ENCODE measurements at regions not wholly inside any gene's neighbourhood (a gene's known extent, or its start where the extent isn't known, plus 50 kb on each side); places are given as distances from the start of the nearest gene placed in this dataset.

DNA sequence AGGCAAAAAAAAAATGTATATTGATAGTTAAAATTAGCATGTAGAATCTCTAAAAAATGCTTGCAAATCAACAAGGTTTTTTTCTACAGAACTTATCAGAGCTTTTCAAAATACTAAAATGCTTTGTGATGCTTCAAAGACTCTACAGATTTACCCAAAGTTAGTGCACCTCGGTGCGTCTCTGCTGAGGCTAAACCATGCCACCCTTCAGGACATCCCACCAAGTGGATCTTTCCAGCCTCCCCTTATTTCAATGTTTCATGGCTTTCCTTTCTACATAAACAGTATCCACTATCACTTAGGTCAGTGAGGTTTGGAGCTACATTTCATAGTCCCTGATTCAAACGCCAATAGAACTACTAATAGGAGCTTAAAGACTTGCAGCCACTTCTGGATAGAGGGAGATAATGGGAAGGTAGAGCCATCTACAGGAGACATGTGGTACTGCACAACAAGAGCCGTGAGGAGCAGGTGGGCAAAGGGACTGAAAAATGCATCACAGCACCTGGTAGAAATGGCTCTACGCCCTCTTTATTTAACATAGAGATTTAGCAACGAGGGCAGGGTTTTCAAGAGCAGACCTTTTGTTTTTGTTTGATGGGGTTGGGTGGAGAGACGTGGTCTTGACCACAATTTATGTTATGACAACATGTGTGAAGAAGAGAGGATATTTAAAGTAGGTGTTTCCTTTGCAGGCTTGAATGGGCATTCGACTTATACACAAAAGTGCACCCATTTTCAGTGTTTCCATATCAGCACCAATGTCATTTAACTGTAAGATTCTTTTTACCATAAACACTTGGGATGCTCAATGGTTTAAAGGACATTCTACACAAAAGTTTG, 56.1 kb upstream of the SLC35G4 start:
- peak; percentile 82 for ATAC-seq (ENCODE audit: low FRiP score)
- TF ChIP-seq, protein P1, sequence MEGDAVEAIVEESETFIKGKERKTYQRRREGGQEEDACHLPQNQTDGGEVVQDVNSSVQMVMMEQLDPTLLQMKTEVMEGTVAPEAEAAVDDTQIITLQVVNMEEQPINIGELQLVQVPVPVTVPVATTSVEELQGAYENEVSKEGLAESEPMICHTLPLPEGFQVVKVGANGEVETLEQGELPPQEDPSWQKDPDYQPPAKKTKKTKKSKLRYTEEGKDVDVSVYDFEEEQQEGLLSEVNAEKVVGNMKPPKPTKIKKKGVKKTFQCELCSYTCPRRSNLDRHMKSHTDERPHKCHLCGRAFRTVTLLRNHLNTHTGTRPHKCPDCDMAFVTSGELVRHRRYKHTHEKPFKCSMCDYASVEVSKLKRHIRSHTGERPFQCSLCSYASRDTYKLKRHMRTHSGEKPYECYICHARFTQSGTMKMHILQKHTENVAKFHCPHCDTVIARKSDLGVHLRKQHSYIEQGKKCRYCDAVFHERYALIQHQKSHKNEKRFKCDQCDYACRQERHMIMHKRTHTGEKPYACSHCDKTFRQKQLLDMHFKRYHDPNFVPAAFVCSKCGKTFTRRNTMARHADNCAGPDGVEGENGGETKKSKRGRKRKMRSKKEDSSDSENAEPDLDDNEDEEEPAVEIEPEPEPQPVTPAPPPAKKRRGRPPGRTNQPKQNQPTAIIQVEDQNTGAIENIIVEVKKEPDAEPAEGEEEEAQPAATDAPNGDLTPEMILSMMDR (IDR thresholded peaks at IDR 0.05), result peak in 2 of 3 donors; percentile 26 to 49
- no peak for DNase-seq (ENCODE audit: low spot score)

- ATAC-seq (ENCODE audit: low FRiP score) (no peak), DNase-seq (ENCODE audit: low spot score) (no peak)
- TF ChIP-seq, protein P1 (IDR thresholded peaks at IDR 0.05), result no peak
Observed at GRCh38 chr18:11548916-11549551, 60.4 kb upstream of the SLC35G4 start.

DNA sequence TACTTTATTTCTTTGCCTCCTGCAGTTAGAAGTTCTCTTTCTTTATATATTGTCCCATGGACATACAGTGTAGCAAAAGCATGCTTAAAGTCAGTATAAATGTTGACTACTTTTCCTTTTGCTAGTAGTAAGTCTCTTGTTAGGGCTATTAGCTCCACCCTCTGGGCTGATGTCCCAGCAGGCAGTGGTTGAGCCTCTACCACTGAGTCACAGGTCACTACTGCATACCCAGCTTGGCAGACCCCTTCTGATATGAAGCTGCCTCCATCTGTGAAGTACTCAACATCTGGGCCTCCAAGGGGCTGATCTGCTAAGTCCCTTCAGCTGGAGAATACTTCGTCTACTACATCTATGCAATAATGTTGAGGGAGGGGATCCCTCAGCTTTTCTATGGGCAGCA, 61.0 kb upstream of the SLC35G4 start:
- ATAC-seq (ENCODE audit: low FRiP score), result no peak
- DNase-seq (ENCODE audit: low spot score), result no peak
- TF ChIP-seq, protein P1 (IDR thresholded peaks at IDR 0.05), result no peak

GRCh38 chr18:11544060-11544633, 65.2 kb upstream of the SLC35G4 start:
- TF ChIP-seq, protein P1 (IDR thresholded peaks at IDR 0.05), result no peak
- ATAC-seq (ENCODE audit: low FRiP score) (no peak), DNase-seq (ENCODE audit: low spot score) (no peak)

GRCh38 chr18:11541179-11541578, 68.2 kb upstream of the SLC35G4 start:
- no peak for DNase-seq (ENCODE audit: low spot score)
- TF ChIP-seq, protein P1 (IDR thresholded peaks at IDR 0.05), result no peak
- ATAC-seq (ENCODE audit: low FRiP score), result no peak

- ATAC-seq (ENCODE audit: low FRiP score) (no peak), DNase-seq (ENCODE audit: low spot score) (no peak)
- TF ChIP-seq, protein P1 (IDR thresholded peaks at IDR 0.05), result no peak
Observed at GRCh38 chr18:11533942-11534496, 75.4 kb upstream of the SLC35G4 start.

Measured in omental fat pad (tissue), 3 donors.